SK-N-SH treated with all-trans-retinoic acid at 6 μM for 48 hours (cell line): ENCODE measurements at regions not wholly inside any gene's neighbourhood (a gene's known extent, or its start where the extent isn't known, plus 50 kb on each side); places are given as distances from the start of the nearest gene placed in this dataset.

ENCODE experiments used
- ATAC-seq: fragments of 200-7000 bp; cut with Tn5 transposase; 3 replicates; pipeline ENCODE4 v1.9.1; 2020; ENCODE audit warnings: mild to moderate bottlenecking, moderate library complexity
- ARNTL ChIP-seq: fragments of 450-650 bp; formaldehyde crosslinking; IDR thresholded peaks from 2 replicates; pipeline ENCODE4 v1.5.0; 2020; ENCODE audit warnings: low read depth, mild to moderate bottlenecking, moderate library complexity, borderline replicate concordance
- BACH2 ChIP-seq: fragments of 250-450 bp; sonication (Bioruptor Pico); IDR thresholded peaks from 2 replicates; pipeline ENCODE4 v1.9.0; 2021; ENCODE audit warnings: mild to moderate bottlenecking, borderline replicate concordance
- CREB5 ChIP-seq: fragments of 250-450 bp; sonication (Bioruptor Pico); IDR thresholded peaks from 2 replicates; pipeline ENCODE4 v1.5.1; 2020; ENCODE audit warnings: low read depth, mild to moderate bottlenecking, moderate library complexity
- CSDC2 ChIP-seq: fragments of 250-450 bp; sonication (Bioruptor Pico); IDR thresholded peaks from 2 replicates; pipeline ENCODE4 v1.5.0; 2020; ENCODE audit warnings: mild to moderate bottlenecking, moderate library complexity
- CSRNP3 ChIP-seq: fragments of 250-450 bp; sonication (Bioruptor Pico); IDR thresholded peaks from 2 replicates; pipeline ENCODE4 v1.5.1; 2021; ENCODE audit warnings: mild to moderate bottlenecking, moderate library complexity
- ESRRG ChIP-seq: fragments of 250-450 bp; sonication (Bioruptor Pico); IDR thresholded peaks from 2 replicates; pipeline ENCODE4 v1.6.1; 2021; ENCODE audit warnings: mild to moderate bottlenecking
- GLIS3 ChIP-seq: fragments of 250-450 bp; sonication (Bioruptor Pico); IDR thresholded peaks from 2 replicates; pipeline ENCODE4 v1.5.0; 2020; ENCODE audit warnings: mild to moderate bottlenecking, moderate library complexity
- ISL1 ChIP-seq: fragments of 250-450 bp; sonication (Bioruptor Pico); IDR thresholded peaks from 2 replicates; pipeline ENCODE4 v2.1.2; 2022; ENCODE audit warnings: mild to moderate bottlenecking, moderate library complexity
- OSR1 ChIP-seq: fragments of 250-450 bp; sonication (Bioruptor Pico); IDR thresholded peaks from 2 replicates; pipeline ENCODE4 v1.8.0; 2022; ENCODE audit warnings: moderate library complexity, mild to moderate bottlenecking, inconsistent platforms
- PATZ1 ChIP-seq: fragments of 250-450 bp; sonication (Bioruptor Pico); IDR thresholded peaks from 2 replicates; pipeline ENCODE4 v1.8.0; 2020; ENCODE audit warnings: mild to moderate bottlenecking, moderate library complexity, borderline replicate concordance
- POU6F1 ChIP-seq: fragments of 250-450 bp; sonication (Bioruptor Pico); IDR thresholded peaks from 2 replicates; pipeline ENCODE4 v1.8.0; 2021; ENCODE audit warnings: low read depth, mild to moderate bottlenecking, moderate library complexity, borderline replicate concordance
- RARB ChIP-seq: fragments of 250-450 bp; sonication (Bioruptor Pico); IDR thresholded peaks from 2 replicates; pipeline ENCODE4 v1.8.0; 2021; ENCODE audit warnings: mild to moderate bottlenecking, moderate library complexity
- SNAI2 ChIP-seq: fragments of 250-450 bp; sonication (Bioruptor Pico); IDR thresholded peaks from 2 replicates; pipeline ENCODE4 v1.5.0; 2020; ENCODE audit warnings: mild to moderate bottlenecking, moderate library complexity
- TCF4 ChIP-seq: fragments of 250-450 bp; sonication (Bioruptor Pico); IDR thresholded peaks from 2 replicates; pipeline ENCODE4 v1.8.0; 2021; ENCODE audit warnings: mild to moderate bottlenecking, moderate library complexity, borderline replicate concordance
- TOX ChIP-seq: fragments of 250-450 bp; sonication (Bioruptor Pico); IDR thresholded peaks from 2 replicates; pipeline ENCODE4 v1.8.0; 2021; ENCODE audit warnings: mild to moderate bottlenecking, moderate library complexity, borderline replicate concordance
- TSHZ2 ChIP-seq: fragments of 250-450 bp; sonication (Bioruptor Pico); IDR thresholded peaks from 2 replicates; pipeline ENCODE4 v1.5.0; 2020; ENCODE audit warnings: mild to moderate bottlenecking, moderate library complexity
- ZC3H10 ChIP-seq: fragments of 250-450 bp; sonication (Bioruptor Pico); IDR thresholded peaks from 2 replicates; pipeline ENCODE4 v1.5.1; 2021; ENCODE audit warnings: mild to moderate bottlenecking, moderate library complexity
- ZFP3 ChIP-seq: fragments of 250-450 bp; sonication (Bioruptor Pico); IDR thresholded peaks from 2 replicates; pipeline ENCODE4 v1.5.0; 2020; ENCODE audit warnings: mild to moderate bottlenecking, moderate library complexity
- ZFP30 ChIP-seq: fragments of 450-650 bp; formaldehyde crosslinking; IDR thresholded peaks from 2 replicates; pipeline ENCODE4 v1.5.0; 2022; ENCODE audit warnings: mild to moderate bottlenecking, moderate library complexity
- ZNF565 ChIP-seq: fragments of 450-650 bp; formaldehyde crosslinking; conservative IDR thresholded peaks from 2 replicates; pipeline ENCODE4 v1.5.0; 2020; ENCODE audit warnings: low read depth, mild to moderate bottlenecking, moderate library complexity
- ZNF70 ChIP-seq: fragments of 450-650 bp; formaldehyde crosslinking; IDR thresholded peaks from 2 replicates; pipeline ENCODE4 v1.5.0; 2020; ENCODE audit warnings: mild to moderate bottlenecking, moderate library complexity
- ZNF8 ChIP-seq: fragments of 450-650 bp; formaldehyde crosslinking; IDR thresholded peaks from 2 replicates; pipeline ENCODE4 v1.5.0; 2020; ENCODE audit warnings: mild to moderate bottlenecking, moderate library complexity

- ATAC-seq, result no peak
- TF ChIP-seq CREB5 (CRISPR knock-in tag) (no peak), ZFP3 (CRISPR knock-in tag) (no peak), GLIS3 (CRISPR knock-in tag) (no peak), CSDC2 (CRISPR knock-in tag) (no peak), POU6F1 (no peak)
Measured at GRCh38 chr12:73240110-73240509, 967.9 kb downstream of the TRHDE start.

- ATAC-seq, result no peak
- TF ChIP-seq OSR1 (CRISPR knock-in tag), result no peak
- no peak for TF ChIP-seq CSRNP3 (CRISPR knock-in tag)
- no peak for TF ChIP-seq POU6F1
- no peak for TF ChIP-seq TSHZ2 (CRISPR knock-in tag)
- no peak for TF ChIP-seq ZFP3 (CRISPR knock-in tag)
- TF ChIP-seq ZC3H10 (CRISPR knock-in tag), result no peak
- no peak for TF ChIP-seq BACH2 (CRISPR knock-in tag)
- no peak for TF ChIP-seq RARB (CRISPR knock-in tag)
- no peak for TF ChIP-seq SNAI2 (CRISPR knock-in tag)
- TF ChIP-seq ZNF565 (CRISPR knock-in tag), result no peak
- TF ChIP-seq ZFP30 (CRISPR knock-in tag), result no peak
Measured at GRCh38 chr12:73262788-73263381, 990.7 kb downstream of the TRHDE start.

- TF ChIP-seq ISL1 (CRISPR knock-in tag) (no peak), OSR1 (CRISPR knock-in tag) (no peak), TOX (CRISPR knock-in tag) (no peak), ZC3H10 (CRISPR knock-in tag) (no peak), CSDC2 (CRISPR knock-in tag) (no peak), ZFP30 (CRISPR knock-in tag) (no peak), ZNF70 (CRISPR knock-in tag) (no peak), RARB (CRISPR knock-in tag) (no peak), PATZ1 (CRISPR knock-in tag) (no peak), ESRRG (CRISPR knock-in tag) (no peak), BACH2 (CRISPR knock-in tag) (no peak), CSRNP3 (CRISPR knock-in tag) (no peak), ZNF8 (CRISPR knock-in tag) (no peak), TCF4 (CRISPR knock-in tag) (no peak), ZFP3 (CRISPR knock-in tag) (no peak), ZNF565 (CRISPR knock-in tag) (no peak), ARNTL (CRISPR knock-in tag) (no peak)
- ATAC-seq, result no peak
Measured at GRCh38 chr12:73266206-73266605, 994.0 kb downstream of the TRHDE start.
